GM23338 (cell line): ENCODE measurements at regions not wholly inside any gene's neighbourhood (a gene's known extent, or its start where the extent isn't known, plus 50 kb on each side); places are given as distances from the start of the nearest gene placed in this dataset.

Source experiments
- ATAC-seq: fragments of 200-7000 bp; cut with Tn5 transposase; 3 replicates; pipeline ENCODE4 v1.9.1; 2020
- DNase-seq: peaks from one replicate; pipeline ENCODE4 v3.0.0-alpha.2; 2015; ENCODE audit warnings: low spot score
- H2AFZ ChIP-seq: fragments of 200-600 bp; sonication (generic); 2 replicates; pipeline ENCODE4 v1.8.0; 2016; ENCODE audit warnings: antibody characterized with exemption, mild to moderate bottlenecking, moderate library complexity
- H3F3A ChIP-seq: fragments of 200-600 bp; sonication (generic); replicated peaks from 2 replicates; pipeline ENCODE4 v1.8.0; 2017; ENCODE audit warnings: antibody characterized with exemption, mixed run types, low read depth
- H3K27ac ChIP-seq: fragments of 200-600 bp; sonication (generic); 2 replicates; pipeline ENCODE4 v1.6.1; 2016; ENCODE audit warnings: low read depth
- H3K27me3 ChIP-seq: fragments of 200-600 bp; sonication (generic); 2 replicates; pipeline ENCODE4 v1.8.0; 2016; ENCODE audit warnings: mild to moderate bottlenecking, mixed run types, moderate library complexity; ENCODE audit not compliant: insufficient read depth
- H3K36me3 ChIP-seq: fragments of 200-600 bp; sonication (generic); 2 replicates; pipeline ENCODE4 v1.8.0; 2016; ENCODE audit warnings: mild to moderate bottlenecking; ENCODE audit not compliant: insufficient read depth
- H3K4me1 ChIP-seq: fragments of 200-600 bp; sonication (generic); 2 replicates; pipeline ENCODE4 v1.8.0; 2016; ENCODE audit warnings: mild to moderate bottlenecking, moderate library complexity; ENCODE audit not compliant: insufficient read depth
- H3K4me2 ChIP-seq: fragments of 200-600 bp; sonication (generic); 2 replicates; pipeline ENCODE4 v1.7.1; 2017; ENCODE audit warnings: mixed run types
- H3K4me3 ChIP-seq: fragments of 200-600 bp; sonication (generic); 2 replicates; pipeline ENCODE4 v1.6.1; 2016; ENCODE audit warnings: mixed run types
- H3K79me2 ChIP-seq: fragments of 200-600 bp; sonication (generic); replicated peaks from 2 replicates; pipeline ENCODE4 v1.8.0; 2017; ENCODE audit warnings: mild to moderate bottlenecking; ENCODE audit not compliant: insufficient read depth
- H3K9me2 ChIP-seq: fragments of 200-600 bp; sonication (generic); 2 replicates; pipeline ENCODE4 v1.8.0; 2017; ENCODE audit not compliant: insufficient read depth
- H4K20me1 ChIP-seq: fragments of 200-600 bp; sonication (generic); replicated peaks from 2 replicates; pipeline ENCODE4 v1.8.0; 2017; ENCODE audit warnings: mild to moderate bottlenecking; ENCODE audit not compliant: insufficient read depth
- H3K27ac Mint-ChIP-seq: 2 replicates; pipeline ENCODE4 v1.8.0; 2020; ENCODE audit warnings: inconsistent platforms, mild to moderate bottlenecking, moderate library complexity, mixed read lengths
- H3K27me3 Mint-ChIP-seq: 3 replicates; pipeline ENCODE4 v1.8.0; 2022; ENCODE audit warnings: low read depth, mild to moderate bottlenecking, moderate library complexity, mixed read lengths, inconsistent platforms; ENCODE audit not compliant: insufficient read depth, poor library complexity
- H3K36me3 Mint-ChIP-seq: 3 replicates; pipeline ENCODE4 v1.8.0; 2021; ENCODE audit warnings: low read depth, mild to moderate bottlenecking, inconsistent platforms, moderate library complexity, mixed read lengths
- H3K4me1 Mint-ChIP-seq: 3 replicates; pipeline ENCODE4 v1.8.0; 2020; ENCODE audit warnings: mild to moderate bottlenecking, inconsistent platforms, mixed read lengths
- H3K4me3 Mint-ChIP-seq: 3 replicates; pipeline ENCODE4 v1.8.0; 2021; ENCODE audit warnings: moderate library complexity, mild to moderate bottlenecking, inconsistent platforms, mixed read lengths
- H3K9me3 Mint-ChIP-seq: 3 replicates; pipeline ENCODE4 v1.8.0; 2020; ENCODE audit warnings: moderate library complexity, mild to moderate bottlenecking, inconsistent platforms, mixed read lengths
- CREB1 ChIP-seq: fragments of 250-450 bp; sonication (Bioruptor Pico); IDR thresholded peaks from 2 replicates; pipeline ENCODE4 v1.5.0; 2020; ENCODE audit warnings: low read depth, mild to moderate bottlenecking, moderate library complexity
- CTCF ChIP-seq, 2 experiments: fragments of 200-600 bp in 1 of 2; sonication (generic) in 1 of 2; conservative IDR thresholded peaks; 2 replicates each; pipeline versions ENCODE4 v1.5.1 to v1.6.1; 2016 to 2017; ENCODE audit warnings: antibody characterized with exemption in 2 of 2, low read depth in 2 of 2, mild to moderate bottlenecking in 2 of 2, moderate library complexity in 1 of 2
- ETS1 ChIP-seq: IDR thresholded peaks from 2 replicates; pipeline ENCODE4 v1.6.1; 2016; ENCODE audit warnings: antibody characterized with exemption
- ZNF331 ChIP-seq: fragments of 250-450 bp; sonication (Bioruptor Pico); IDR thresholded peaks from 2 replicates; pipeline ENCODE4 v1.5.0; 2020; ENCODE audit warnings: low read depth, mild to moderate bottlenecking, moderate library complexity
- TF ChIP-seq, protein P1 (sequence below): IDR thresholded peaks from one replicate; pipeline ENCODE4 v1.6.1; 2018; ENCODE audit warnings: antibody characterized with exemption; ENCODE audit not compliant: unreplicated experiment

GRCh38 chr20:4610871-4611270 is 75.4 kb upstream of the PRNP start (continued):
- no peak for TF ChIP-seq ZNF331 (CRISPR knock-in tag)
- no peak for TF ChIP-seq CTCF (conservative IDR thresholded peaks at IDR 0.05; ENCODE audit: low read depth in 2 of 2)
- TF ChIP-seq ETS1 = no peak
- no peak for TF ChIP-seq CREB1

DNA sequence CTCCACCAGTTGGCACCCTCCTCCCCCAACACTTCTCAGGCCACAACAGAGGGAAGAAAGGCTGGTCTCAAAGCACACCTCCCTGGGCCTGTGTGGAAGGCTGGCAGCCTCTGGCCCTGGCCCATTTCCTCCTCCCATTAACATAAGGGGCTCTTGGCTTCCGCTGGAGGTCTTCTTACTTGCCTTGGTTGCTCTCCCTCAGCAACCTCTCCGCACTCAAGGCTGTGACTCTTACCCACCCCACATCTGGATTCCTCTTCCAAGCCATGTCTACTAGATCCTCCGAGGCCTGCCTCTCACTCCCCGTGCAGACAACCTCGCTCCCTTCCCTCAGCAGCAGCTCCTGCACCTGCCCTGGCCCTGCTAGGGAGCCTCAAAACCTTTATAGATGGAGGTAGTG is 76.7 kb upstream of the PRNP start:
- DNase-seq = no peak
- Mint-ChIP-seq H3K9me3 (no peaks in the 10 kb centered on the region), H3K4me1 (peaks cover 8% of the 10 kb centered on the region; the same call in 2 of the 3 replicates), H3K27me3 (peaks cover 4% of the 10 kb centered on the region), H3K36me3 (no peaks in the 10 kb centered on the region), H3K4me3 (no peak overlapping the region), H3K27ac (no peak overlapping the region)
- Histone ChIP-seq H2AFZ (no peak overlapping the region), H3K4me2 (no peak overlapping the region), H3K27me3 (no peaks in the 10 kb centered on the region), H3K4me1 (no peaks in the 10 kb centered on the region), H3K36me3 (no peaks in the 10 kb centered on the region), H3K9me2 (no peaks in the 10 kb centered on the region), H3K27ac (no peak overlapping the region), H4K20me1 (no peaks in the 10 kb centered on the region), H3K4me3 (no peak overlapping the region), H3F3A (no peaks in the 10 kb centered on the region), H3K79me2 (no peaks in the 10 kb centered on the region)
- no peak for ATAC-seq
- TF ChIP-seq CTCF (conservative IDR thresholded peaks at IDR 0.05; ENCODE audit: low read depth in 2 of 2) = 0 out of 4 replicates have a peak, but pooled peaks of 1 of the 2 experiments have one; percentile 5
- TF ChIP-seq CREB1 = no peak

DNA sequence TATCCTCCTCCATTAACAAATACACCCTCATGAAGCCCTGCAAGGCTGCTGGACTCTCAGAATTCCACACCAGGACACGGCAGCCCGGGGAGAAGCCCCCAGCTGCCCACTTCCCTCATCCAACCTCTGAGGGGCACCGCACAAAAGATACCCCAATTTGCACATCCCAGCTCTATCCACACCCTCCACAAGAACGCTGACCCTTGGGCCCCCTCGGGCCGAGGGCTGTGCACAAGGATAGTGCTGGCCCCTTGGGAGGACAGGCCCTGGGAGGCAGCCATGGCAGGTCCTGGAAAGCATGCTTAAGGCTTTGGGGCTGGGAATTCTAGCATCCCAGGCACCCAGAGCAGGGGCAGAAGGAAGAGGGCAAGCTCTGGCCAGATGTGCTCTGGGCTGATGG is 77.4 kb upstream of the PRNP start:
- Mint-ChIP-seq H3K9me3 (no peaks in the 10 kb centered on the region), H3K27ac (no peak overlapping the region), H3K4me3 (no peak overlapping the region), H3K36me3 (no peaks in the 10 kb centered on the region), H3K4me1 (peaks cover 3% of the 10 kb centered on the region; the same call in 2 of the 3 replicates), H3K27me3 (peaks cover 4% of the 10 kb centered on the region)
- Histone ChIP-seq H3K36me3 (no peaks in the 10 kb centered on the region), H4K20me1 (no peaks in the 10 kb centered on the region), H2AFZ (no peak overlapping the region), H3K27ac (no peak overlapping the region), H3K4me3 (no peak overlapping the region), H3K4me1 (no peaks in the 10 kb centered on the region), H3F3A (no peaks in the 10 kb centered on the region), H3K27me3 (no peaks in the 10 kb centered on the region), H3K9me2 (no peaks in the 10 kb centered on the region), H3K4me2 (no peak overlapping the region), H3K79me2 (no peaks in the 10 kb centered on the region)
- ATAC-seq (no peak), DNase-seq (no peak)
- TF ChIP-seq CTCF (conservative IDR thresholded peaks at IDR 0.05; ENCODE audit: low read depth in 2 of 2) = no peak
- TF ChIP-seq, protein P1, sequence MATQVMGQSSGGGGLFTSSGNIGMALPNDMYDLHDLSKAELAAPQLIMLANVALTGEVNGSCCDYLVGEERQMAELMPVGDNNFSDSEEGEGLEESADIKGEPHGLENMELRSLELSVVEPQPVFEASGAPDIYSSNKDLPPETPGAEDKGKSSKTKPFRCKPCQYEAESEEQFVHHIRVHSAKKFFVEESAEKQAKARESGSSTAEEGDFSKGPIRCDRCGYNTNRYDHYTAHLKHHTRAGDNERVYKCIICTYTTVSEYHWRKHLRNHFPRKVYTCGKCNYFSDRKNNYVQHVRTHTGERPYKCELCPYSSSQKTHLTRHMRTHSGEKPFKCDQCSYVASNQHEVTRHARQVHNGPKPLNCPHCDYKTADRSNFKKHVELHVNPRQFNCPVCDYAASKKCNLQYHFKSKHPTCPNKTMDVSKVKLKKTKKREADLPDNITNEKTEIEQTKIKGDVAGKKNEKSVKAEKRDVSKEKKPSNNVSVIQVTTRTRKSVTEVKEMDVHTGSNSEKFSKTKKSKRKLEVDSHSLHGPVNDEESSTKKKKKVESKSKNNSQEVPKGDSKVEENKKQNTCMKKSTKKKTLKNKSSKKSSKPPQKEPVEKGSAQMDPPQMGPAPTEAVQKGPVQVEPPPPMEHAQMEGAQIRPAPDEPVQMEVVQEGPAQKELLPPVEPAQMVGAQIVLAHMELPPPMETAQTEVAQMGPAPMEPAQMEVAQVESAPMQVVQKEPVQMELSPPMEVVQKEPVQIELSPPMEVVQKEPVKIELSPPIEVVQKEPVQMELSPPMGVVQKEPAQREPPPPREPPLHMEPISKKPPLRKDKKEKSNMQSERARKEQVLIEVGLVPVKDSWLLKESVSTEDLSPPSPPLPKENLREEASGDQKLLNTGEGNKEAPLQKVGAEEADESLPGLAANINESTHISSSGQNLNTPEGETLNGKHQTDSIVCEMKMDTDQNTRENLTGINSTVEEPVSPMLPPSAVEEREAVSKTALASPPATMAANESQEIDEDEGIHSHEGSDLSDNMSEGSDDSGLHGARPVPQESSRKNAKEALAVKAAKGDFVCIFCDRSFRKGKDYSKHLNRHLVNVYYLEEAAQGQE = no peak
- no peak for TF ChIP-seq ETS1
- no peak for TF ChIP-seq CREB1
